ENCODE measurements at regions not wholly inside any gene's neighbourhood (a gene's known extent, or its start where the extent isn't known, plus 50 kb on each side); places are given as distances from the start of the nearest gene placed in this dataset.

DNA sequence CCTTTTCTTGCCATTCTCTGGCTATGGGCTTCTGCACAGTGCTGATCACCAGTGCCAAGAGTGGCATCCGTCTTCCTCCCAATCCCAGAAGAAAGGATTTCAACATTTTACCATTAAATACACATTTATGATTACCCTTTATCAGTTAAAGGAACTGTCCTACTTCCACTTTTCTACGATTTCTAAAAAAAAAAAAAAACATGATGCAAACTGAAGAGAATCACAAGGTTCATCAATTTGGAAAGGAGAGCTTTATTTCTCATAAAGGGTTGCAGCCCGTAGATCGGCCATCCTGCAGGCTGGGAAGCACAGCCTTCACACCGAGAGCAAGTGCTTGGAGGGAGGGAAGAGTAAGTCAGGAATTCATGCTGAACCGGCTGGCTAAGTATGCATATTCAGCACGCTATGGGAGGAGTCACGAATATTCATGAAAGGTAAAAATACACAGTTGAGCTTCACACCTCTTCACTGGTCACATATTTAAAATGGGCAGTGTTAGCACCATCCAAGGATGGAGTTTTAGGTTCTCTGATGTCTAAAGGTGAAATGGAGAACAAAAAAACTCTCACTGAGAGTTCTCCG is 52.5 kb upstream of the SEMA4D start:
- Histone ChIP-seq H3K27me3 (ENCODE audit: control insufficient read depth, insufficient read depth, low read length) (no peaks in the 10 kb centered on the region), H3K4me1 (ENCODE audit: control insufficient read depth, insufficient read depth, low read length) (no peaks in the 10 kb centered on the region), H3K4me3 (ENCODE audit: low read depth in 2 of 2, low read length in 2 of 2) (no peak overlapping the region), H3K9me3 (ENCODE audit: control insufficient read depth, insufficient read depth, low read depth, low read length) (no peaks in the 10 kb centered on the region), H3K27ac (ENCODE audit: low read length) (no peak overlapping the region), H3K36me3 (ENCODE audit: control insufficient read depth, insufficient read depth, low read length) (no peaks in the 10 kb centered on the region)
- intact Hi-C loops (cut with micrococcal nuclease; ENCODE audit: unreplicated experiment) = no loop called here
- no TSS peak for BruUV-seq (replicated peaks)
- ATAC-seq = no peak
- DNase-seq (ENCODE audit: low read depth, low spot score) = no peak
- ChIA-PET POLR2A (no interaction called here), CTCF (no interaction called here)
- in situ Hi-C loops (cut with HindIII; ENCODE audit: low pct_unique_long_range_greater_than_20kb, low sequenced_read_pairs) = no loop called here
- TF ChIP-seq TCF7L2 (IDR thresholded peaks at IDR 0.05; ENCODE audit: low read depth, low read length) (no peak), POLR2AphosphoS5 (IDR thresholded peaks at IDR 0.05; ENCODE audit: low read depth, low read length) (no peak), SIN3A (IDR thresholded peaks at IDR 0.05; ENCODE audit: borderline replicate concordance, insufficient read depth, low read depth, low read length) (no peak)
- TF ChIP-seq, protein P1, sequence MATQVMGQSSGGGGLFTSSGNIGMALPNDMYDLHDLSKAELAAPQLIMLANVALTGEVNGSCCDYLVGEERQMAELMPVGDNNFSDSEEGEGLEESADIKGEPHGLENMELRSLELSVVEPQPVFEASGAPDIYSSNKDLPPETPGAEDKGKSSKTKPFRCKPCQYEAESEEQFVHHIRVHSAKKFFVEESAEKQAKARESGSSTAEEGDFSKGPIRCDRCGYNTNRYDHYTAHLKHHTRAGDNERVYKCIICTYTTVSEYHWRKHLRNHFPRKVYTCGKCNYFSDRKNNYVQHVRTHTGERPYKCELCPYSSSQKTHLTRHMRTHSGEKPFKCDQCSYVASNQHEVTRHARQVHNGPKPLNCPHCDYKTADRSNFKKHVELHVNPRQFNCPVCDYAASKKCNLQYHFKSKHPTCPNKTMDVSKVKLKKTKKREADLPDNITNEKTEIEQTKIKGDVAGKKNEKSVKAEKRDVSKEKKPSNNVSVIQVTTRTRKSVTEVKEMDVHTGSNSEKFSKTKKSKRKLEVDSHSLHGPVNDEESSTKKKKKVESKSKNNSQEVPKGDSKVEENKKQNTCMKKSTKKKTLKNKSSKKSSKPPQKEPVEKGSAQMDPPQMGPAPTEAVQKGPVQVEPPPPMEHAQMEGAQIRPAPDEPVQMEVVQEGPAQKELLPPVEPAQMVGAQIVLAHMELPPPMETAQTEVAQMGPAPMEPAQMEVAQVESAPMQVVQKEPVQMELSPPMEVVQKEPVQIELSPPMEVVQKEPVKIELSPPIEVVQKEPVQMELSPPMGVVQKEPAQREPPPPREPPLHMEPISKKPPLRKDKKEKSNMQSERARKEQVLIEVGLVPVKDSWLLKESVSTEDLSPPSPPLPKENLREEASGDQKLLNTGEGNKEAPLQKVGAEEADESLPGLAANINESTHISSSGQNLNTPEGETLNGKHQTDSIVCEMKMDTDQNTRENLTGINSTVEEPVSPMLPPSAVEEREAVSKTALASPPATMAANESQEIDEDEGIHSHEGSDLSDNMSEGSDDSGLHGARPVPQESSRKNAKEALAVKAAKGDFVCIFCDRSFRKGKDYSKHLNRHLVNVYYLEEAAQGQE (IDR thresholded peaks at IDR 0.05; ENCODE audit: insufficient read depth in 1 of 2, low read depth in 2 of 2, low read length in 1 of 2) = no peak
- TF ChIP-seq, protein P2, sequence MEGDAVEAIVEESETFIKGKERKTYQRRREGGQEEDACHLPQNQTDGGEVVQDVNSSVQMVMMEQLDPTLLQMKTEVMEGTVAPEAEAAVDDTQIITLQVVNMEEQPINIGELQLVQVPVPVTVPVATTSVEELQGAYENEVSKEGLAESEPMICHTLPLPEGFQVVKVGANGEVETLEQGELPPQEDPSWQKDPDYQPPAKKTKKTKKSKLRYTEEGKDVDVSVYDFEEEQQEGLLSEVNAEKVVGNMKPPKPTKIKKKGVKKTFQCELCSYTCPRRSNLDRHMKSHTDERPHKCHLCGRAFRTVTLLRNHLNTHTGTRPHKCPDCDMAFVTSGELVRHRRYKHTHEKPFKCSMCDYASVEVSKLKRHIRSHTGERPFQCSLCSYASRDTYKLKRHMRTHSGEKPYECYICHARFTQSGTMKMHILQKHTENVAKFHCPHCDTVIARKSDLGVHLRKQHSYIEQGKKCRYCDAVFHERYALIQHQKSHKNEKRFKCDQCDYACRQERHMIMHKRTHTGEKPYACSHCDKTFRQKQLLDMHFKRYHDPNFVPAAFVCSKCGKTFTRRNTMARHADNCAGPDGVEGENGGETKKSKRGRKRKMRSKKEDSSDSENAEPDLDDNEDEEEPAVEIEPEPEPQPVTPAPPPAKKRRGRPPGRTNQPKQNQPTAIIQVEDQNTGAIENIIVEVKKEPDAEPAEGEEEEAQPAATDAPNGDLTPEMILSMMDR (IDR thresholded peaks at IDR 0.05) = no peak

GRCh38 chr9:89549031-89549644 is 51.2 kb upstream of the SEMA4D start:
- Histone ChIP-seq H3K9me3 (ENCODE audit: control insufficient read depth, insufficient read depth, low read depth, low read length) (no peaks in the 10 kb centered on the region), H3K27me3 (ENCODE audit: control insufficient read depth, insufficient read depth, low read length) (no peaks in the 10 kb centered on the region), H3K27ac (ENCODE audit: low read length) (no peak overlapping the region), H3K36me3 (ENCODE audit: control insufficient read depth, insufficient read depth, low read length) (no peaks in the 10 kb centered on the region), H3K4me1 (ENCODE audit: control insufficient read depth, insufficient read depth, low read length) (no peaks in the 10 kb centered on the region), H3K4me3 (ENCODE audit: low read depth in 2 of 2, low read length in 2 of 2) (no peak overlapping the region)
- DNase-seq (ENCODE audit: low read depth, low spot score) (peak; percentile 28), ATAC-seq (peak; percentile 95)
- POLR2A ChIA-PET = no interaction called here
- in situ Hi-C loops (cut with HindIII; ENCODE audit: low pct_unique_long_range_greater_than_20kb, low sequenced_read_pairs) (no loop called here), intact Hi-C loops (cut with micrococcal nuclease; ENCODE audit: unreplicated experiment) (loop anchor here (5.0 to 10.0 kb wide), 3 partner anchors 124 to 227 kb away; no protein-coding TSS in a partner anchor)
- TF ChIP-seq, protein P2 (IDR thresholded peaks at IDR 0.05) = peak; percentile 88
- TF ChIP-seq SIN3A (IDR thresholded peaks at IDR 0.05; ENCODE audit: borderline replicate concordance, insufficient read depth, low read depth, low read length) = no peak
- no TSS peak for BruUV-seq (replicated peaks)
- CTCF ChIA-PET = interaction anchor here (0.6 to 1.1 kb wide), 4 partner anchors 174 to 302 kb away, joined by 3 to 5 read pairs (median 4); partner anchors contain the start of gene SECISBP2

All from Panc1 (cell line).